ENCODE measurements at regions not wholly inside any gene's neighbourhood (a gene's known extent, or its start where the extent isn't known, plus 50 kb on each side); places are given as distances from the start of the nearest gene placed in this dataset.

DNA sequence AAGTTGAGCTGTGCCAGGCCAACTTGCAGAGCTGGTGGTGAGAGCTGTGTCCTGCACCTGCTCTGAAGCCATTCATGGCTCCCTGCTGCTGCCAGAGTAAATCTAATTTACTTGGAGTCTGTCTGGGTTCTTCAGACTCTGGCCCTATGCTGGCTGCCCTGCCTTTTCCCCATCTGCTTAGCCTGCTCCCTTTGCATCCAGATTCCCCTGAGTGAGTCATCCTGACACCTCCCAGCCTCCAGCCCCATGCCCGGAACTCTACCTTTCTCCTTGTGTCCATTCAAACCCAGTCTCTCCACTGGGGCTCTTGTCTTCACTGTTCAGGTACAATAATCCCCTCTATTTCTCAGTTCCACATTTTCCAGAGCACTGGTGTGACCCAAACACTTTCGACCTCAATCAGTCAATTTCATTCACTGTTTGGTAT is 434.4 kb upstream of the ZMIZ1 start:
- no peak for DNase-seq

DNA sequence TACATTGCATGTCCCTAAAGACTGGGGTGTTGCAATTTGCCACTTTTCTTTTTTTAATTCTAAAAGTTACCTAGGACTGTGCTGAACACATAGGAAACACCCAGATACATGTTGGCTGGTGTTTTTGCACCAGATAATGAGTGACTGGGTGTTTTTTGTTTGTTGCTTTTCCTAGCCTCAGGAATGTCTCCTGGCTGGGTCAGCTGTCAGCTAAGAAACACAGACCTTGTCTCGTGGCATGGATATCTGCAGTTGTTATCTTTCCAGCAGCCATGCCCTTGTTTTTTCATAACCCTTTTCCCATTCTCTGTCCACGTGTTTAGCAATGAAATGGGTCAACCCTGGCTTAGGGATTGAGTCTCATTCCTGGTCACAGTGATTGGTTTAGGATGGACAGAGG is 433.9 kb upstream of the ZMIZ1 start:
- no peak for DNase-seq

GRCh38 chr10:78639629-78640028 is 429.1 kb upstream of the ZMIZ1 start:
- DNase-seq, result no peak

DNA sequence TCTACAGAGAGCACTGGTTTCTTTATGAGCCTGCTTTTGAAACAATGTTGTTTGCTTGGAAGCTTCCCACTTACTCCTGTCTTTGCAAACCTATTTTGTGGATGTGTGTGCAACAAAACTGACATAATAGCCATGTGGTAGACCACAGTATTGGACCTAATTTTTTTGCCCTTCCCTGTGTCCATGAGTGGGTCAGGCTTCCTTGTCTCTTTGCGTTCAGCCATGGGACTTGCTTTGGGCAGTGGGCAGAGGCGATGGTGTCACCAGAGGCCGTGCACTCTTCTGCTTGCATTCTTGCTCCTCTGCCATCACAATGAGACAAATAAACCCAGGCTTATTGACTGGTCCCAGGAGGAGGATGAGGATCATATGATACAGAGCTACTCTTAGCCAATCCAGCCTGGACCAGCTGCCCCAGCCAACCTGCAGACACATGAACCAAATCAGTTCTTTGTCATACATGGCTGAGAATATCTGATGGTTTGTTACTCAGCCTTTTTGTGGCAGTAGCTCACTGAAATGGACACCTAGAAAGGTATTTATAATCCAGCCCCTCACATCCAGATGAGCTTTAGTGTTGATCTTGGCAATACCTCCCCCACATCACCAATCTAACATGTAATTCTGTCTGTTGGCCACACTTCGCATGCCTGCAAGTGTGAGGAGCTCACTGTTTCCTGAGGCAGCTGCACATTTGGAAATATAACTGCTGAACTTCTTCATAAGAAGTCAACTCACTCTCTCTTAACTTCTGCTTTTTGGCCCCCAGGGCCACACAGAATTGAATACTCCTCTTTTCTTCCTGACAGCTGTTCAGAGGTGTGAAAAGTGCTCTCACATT is 427.8 kb upstream of the ZMIZ1 start:
- DNase-seq, result peak; percentile 89

- no peak for DNase-seq
Observed at GRCh38 chr10:78641693-78642092, 427.1 kb upstream of the ZMIZ1 start.

GRCh38 chr10:78642269-78642816 is 426.4 kb upstream of the ZMIZ1 start:
- DNase-seq, result peak; percentile 17

DNA sequence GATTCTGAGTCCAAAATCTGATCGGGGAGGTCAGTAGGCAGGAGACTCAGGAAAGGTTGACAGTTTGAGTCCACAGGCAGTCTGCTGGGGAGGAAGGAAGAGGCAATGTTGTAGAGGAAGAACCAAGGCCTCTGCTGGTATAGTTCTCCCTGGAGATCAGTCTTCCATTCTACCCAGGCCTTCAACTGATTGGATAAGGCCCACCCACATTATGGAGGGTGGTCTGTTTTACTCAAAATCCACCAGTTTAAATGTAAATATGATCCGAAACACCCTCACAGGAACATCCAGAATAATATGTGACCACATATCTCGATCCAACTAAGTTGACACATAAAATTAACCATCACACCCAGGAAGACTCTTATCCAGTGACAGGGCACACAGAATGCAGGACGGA is 425.3 kb upstream of the ZMIZ1 start:
- DNase-seq, result no peak

DNA sequence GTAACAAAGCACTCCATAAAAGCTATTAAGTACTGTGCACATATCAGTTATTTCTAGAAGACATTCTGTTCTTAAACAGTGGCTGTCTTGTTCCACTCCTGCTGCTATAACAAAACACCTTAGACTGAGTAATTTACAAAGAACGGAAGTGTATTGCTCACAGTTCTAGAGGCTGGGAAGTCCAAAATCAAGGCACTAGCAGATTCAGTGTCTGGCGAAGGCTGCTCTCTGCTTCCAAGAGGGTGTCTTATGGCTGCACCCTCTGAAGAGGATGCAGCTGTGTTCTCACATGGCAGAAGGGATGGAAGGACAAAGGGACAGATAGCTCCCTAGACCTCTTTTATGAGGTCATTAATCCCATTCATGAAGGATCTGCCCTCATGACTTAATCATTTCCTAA is 424.2 kb upstream of the ZMIZ1 start:
- DNase-seq, result no peak

DNA sequence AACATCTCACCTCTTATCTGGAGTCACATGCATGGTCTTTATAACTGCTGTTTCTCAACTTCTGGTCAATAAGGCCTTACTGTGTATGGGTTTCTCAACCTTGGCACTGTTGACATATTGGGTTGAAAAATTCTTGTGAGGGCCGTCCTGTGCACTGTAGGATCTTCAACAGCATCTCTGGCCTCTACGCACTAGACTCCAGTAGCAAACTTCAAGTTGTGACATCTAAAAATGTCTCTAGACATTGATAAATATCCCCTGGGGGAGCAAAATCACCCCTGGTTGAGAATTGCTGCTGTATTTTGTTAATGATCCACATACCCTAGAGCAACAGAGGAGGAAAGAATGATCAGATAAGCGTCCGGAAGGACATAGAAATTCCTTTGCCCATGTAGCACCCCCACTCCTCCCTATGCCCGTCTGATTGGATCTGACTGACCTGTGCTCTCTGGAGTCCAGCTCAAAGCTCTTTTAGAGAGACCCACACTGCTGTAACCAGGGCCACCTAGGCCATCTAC is 423.5 kb upstream of the ZMIZ1 start:
- DNase-seq, result no peak

- no peak for DNase-seq
Observed at GRCh38 chr10:78645975-78646374, 422.8 kb upstream of the ZMIZ1 start.

DNA sequence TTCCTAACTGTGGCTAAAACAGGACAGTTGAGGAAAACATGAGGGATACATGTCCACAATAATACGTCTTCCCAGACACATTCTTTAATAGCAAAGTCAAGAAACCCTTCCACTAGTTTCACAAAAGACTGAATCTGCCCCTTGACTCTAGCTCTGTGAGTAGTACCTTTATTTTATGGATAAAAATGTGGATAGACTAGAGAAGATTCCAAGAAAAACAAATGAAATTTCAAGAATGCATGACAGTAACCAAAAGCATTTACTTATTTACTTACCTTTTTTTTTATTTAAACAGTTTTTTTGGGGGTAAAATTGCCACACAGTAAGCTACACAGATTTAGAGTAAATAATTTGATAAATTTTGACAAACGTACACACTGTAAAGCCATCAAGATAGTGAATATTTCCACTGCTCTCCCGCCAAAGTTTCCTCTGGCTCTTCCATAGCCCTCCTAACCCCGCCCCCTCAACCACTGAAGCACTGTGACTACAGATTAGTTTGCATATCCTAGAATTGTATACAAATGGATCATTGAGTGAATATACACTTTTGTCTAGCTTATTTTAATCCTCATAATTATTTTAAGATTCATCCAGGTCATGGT is 420.4 kb upstream of the ZMIZ1 start:
- DNase-seq, result no peak

GRCh38 chr10:78649429-78649828 is 419.3 kb upstream of the ZMIZ1 start:
- no peak for DNase-seq

GRCh38 chr10:78650122-78650521 is 418.6 kb upstream of the ZMIZ1 start:
- DNase-seq, result no peak

DNA sequence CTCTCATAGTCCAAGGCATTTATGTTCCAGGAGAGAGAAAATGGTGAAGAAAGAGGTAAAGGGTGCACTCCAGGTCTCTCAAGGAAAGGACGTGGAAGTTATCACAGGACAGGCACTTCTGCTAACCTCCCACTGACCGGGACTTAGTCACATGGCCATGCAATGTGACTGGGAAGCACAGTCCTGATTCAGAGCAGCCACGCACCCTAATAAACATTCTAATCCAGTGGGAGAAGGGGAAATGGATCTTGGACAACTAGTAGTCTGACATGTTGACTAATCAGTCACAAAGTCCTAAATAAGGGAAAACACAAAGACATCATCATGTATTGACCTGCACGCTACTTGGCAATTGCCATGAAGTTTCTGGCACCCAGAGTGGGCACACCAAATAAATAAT is 417.5 kb upstream of the ZMIZ1 start:
- DNase-seq, result no peak

- DNase-seq, result no peak
Observed at GRCh38 chr10:78653555-78653954, 415.2 kb upstream of the ZMIZ1 start.

- DNase-seq, result no peak
Observed at GRCh38 chr10:78654047-78654590, 414.6 kb upstream of the ZMIZ1 start.

- DNase-seq, result no peak
Observed at GRCh38 chr10:78655979-78656378, 412.8 kb upstream of the ZMIZ1 start.

DNA sequence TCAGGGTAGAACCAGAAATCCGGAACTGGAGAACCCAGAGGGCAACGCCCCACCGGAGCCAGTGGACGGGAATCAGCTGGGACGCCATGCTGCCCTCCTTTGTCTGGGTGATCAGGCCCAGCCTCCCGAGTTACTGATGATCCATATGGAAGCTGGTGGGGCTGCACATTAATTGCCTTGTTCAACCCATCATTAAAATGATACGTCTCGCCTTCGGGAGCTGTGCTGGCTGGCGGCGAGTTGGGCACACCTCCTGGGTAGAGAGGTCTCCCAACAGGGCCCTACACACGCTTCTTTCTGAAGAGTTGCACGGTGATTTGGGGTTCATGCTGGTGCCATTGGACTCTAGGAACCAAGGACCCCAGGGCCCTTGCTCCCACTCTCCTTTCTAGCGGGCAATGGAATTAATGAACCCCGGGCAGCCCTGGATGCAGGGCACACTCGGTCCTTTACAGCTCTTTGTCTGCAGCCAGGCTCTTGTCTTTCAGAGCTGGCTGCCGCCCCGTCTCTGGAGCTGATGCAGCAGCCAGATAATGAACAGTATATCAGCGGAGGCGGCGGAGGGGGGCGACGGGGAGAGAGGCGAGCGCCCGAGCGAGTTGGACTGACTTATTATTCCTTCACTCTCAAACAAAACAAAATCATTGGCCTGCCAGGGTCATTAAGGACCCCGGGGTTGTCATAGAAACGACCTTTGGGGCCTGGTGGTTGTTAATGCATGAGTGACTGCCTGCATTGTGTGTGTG is 412.2 kb upstream of the ZMIZ1 start:
- no peak for DNase-seq

GRCh38 chr10:78657163-78657861 is 411.5 kb upstream of the ZMIZ1 start:
- DNase-seq, result peak; percentile 61

GRCh38 chr10:78657862-78658165 is 411.0 kb upstream of the ZMIZ1 start:
- no peak for DNase-seq

DNA sequence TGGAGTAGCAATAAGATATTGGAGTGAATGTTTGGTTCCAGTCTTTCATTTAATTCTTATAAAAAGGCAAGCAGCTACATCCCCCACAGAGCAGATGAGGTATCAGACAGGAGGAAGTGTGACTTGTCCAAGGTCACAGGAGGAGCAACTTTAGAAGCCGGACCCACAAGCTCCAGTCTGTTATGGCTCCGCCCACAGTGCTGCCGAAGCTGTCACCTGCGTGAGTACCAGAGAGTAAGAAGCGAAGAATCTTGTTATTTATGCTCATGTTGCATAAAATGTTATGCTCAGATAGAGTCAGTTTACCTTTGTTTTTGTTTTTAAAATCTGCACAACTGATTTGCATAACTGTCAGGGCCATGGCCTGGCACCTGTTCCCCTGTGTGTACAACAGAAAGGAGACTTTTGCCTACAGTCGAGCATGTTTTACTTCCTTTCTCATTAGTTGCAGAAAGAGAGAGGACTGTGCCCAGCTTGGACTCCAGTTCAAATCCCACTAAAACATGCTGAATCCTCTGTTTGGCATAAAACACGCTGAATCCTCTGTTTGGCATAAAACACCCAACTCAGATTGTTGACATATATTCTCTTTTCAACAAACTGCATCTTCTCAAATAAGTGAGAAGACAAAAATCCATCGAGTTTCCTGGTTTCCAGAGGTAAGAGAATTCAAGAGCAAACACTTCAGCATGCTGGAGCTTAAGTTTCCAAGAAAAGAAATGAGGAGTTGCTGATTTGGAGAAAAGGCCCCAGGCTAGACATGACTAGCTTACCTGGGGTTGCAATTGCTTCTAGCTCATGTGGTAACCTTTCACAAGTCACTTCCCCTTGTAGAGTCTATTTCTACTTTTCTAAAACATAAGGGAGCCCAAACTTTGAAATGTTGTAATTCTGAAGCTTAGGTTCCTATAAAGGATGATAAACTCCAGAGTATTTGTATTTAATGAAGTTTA is 409.8 kb upstream of the ZMIZ1 start:
- peak; percentile 6 for DNase-seq

DNA sequence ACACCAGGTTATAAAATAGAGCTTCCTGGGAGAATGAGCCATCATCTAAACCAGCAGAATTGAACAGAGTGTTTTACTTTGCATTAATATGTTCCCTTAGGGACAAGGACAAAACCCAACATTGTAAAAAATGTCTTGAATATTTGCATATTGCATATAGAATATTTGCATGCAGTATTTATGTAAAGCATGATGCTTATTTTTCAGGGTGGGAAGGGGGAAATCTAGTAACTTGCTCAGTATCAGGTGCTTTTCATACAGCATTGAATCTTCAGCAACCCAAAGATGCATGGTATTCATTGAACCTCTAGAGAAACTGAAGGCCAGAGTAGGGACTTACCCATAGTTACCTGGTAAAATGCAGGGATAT is 409.2 kb upstream of the ZMIZ1 start:
- DNase-seq, result no peak
